ENCODE measurements at regions not wholly inside any gene's neighbourhood (a gene's known extent, or its start where the extent isn't known, plus 50 kb on each side); places are given as distances from the start of the nearest gene placed in this dataset.

DNA sequence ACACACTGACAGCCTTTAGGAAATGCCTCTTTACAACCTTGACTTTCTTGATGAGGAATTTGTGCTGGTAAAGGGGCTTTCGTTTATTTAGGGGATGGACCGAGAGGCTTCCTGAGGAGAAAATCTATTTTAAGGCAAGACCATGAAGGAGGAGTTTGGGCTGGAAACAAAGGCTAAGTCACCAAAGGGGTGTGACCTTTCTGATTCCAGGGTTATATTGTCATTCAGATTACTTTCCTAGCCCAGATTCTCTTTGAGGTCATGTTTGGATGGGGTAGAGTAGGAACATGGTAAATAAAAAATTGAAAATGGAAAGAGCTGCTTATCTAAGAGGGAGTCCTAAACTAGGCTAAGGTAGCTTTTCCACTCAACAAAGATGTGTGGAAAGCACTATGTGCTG, 77.1 kb upstream of the UGP2 start:
- TF ChIP-seq POLR2A (IDR thresholded peaks at IDR 0.05): no peak
- TF ChIP-seq, protein P1, sequence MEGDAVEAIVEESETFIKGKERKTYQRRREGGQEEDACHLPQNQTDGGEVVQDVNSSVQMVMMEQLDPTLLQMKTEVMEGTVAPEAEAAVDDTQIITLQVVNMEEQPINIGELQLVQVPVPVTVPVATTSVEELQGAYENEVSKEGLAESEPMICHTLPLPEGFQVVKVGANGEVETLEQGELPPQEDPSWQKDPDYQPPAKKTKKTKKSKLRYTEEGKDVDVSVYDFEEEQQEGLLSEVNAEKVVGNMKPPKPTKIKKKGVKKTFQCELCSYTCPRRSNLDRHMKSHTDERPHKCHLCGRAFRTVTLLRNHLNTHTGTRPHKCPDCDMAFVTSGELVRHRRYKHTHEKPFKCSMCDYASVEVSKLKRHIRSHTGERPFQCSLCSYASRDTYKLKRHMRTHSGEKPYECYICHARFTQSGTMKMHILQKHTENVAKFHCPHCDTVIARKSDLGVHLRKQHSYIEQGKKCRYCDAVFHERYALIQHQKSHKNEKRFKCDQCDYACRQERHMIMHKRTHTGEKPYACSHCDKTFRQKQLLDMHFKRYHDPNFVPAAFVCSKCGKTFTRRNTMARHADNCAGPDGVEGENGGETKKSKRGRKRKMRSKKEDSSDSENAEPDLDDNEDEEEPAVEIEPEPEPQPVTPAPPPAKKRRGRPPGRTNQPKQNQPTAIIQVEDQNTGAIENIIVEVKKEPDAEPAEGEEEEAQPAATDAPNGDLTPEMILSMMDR (IDR thresholded peaks at IDR 0.05): no peak
